Astrocyte (in vitro differentiated cells and primary cell): ENCODE measurements at regions not wholly inside any gene's neighbourhood (a gene's known extent, or its start where the extent isn't known, plus 50 kb on each side); places are given as distances from the start of the nearest gene placed in this dataset.

Experiments used
- DNase-seq: peaks from one replicate; pipeline ENCODE4 v3.0.0-alpha.2; 2010; ENCODE audit warnings: low read depth
- FAIRE-seq: peaks from 2 replicates; lab custom pipeline; 2011; peaks lifted over from hg19 to GRCh38; lab: Jason Lieb, UNC
- H2AFZ ChIP-seq: 2 replicates; pipeline ENCODE4 v1.6.0; 2012; ENCODE audit warnings: low read depth, low read length, inconsistent platforms
- H3K27ac ChIP-seq: 2 replicates; pipeline ENCODE4 v1.5.1; 2011; ENCODE audit warnings: low read depth, low read length, inconsistent platforms
- H3K27me3 ChIP-seq: 2 replicates; pipeline ENCODE4 v1.6.0; 2011; ENCODE audit warnings: low read length, inconsistent platforms; ENCODE audit not compliant: insufficient read depth
- H3K36me3 ChIP-seq: 2 replicates; pipeline ENCODE4 v1.5.1; 2011; ENCODE audit warnings: low read length, inconsistent platforms; ENCODE audit not compliant: insufficient read depth
- H3K4me1 ChIP-seq: 2 replicates; pipeline ENCODE4 v1.5.1; 2011; ENCODE audit warnings: low read length, inconsistent platforms; ENCODE audit not compliant: insufficient read depth
- H3K4me2 ChIP-seq: 2 replicates; pipeline ENCODE4 v1.6.0; 2012; ENCODE audit warnings: low read length, inconsistent platforms
- H3K4me3 ChIP-seq: 2 replicates; pipeline ENCODE4 v1.5.1; 2011; ENCODE audit warnings: low read depth, mild to moderate bottlenecking, low read length, inconsistent platforms; ENCODE audit not compliant: insufficient read depth
- H3K79me2 ChIP-seq: 2 replicates; pipeline ENCODE4 v1.6.0; 2012; ENCODE audit warnings: mild to moderate bottlenecking, low read length, inconsistent platforms; ENCODE audit not compliant: insufficient read depth
- H3K9ac ChIP-seq: 2 replicates; pipeline ENCODE4 v1.6.0; 2012; ENCODE audit warnings: mild to moderate bottlenecking, low read length, inconsistent platforms
- H3K9me3 ChIP-seq: 2 replicates; pipeline ENCODE4 v1.5.1; 2012; ENCODE audit warnings: low read depth, mild to moderate bottlenecking, low read length, inconsistent platforms; ENCODE audit not compliant: insufficient read depth
- H4K20me1 ChIP-seq: 2 replicates; pipeline ENCODE4 v1.6.0; 2012; ENCODE audit warnings: low read length, inconsistent platforms; ENCODE audit not compliant: insufficient read depth
- H3K27ac Mint-ChIP-seq: one replicate; pipeline ENCODE4 v1.8.0; 2021; ENCODE audit warnings: mild to moderate bottlenecking, mixed read lengths; ENCODE audit not compliant: unreplicated experiment
- H3K27me3 Mint-ChIP-seq: one replicate; pipeline ENCODE4 v1.8.0; 2021; ENCODE audit warnings: low read depth, mixed read lengths; ENCODE audit not compliant: unreplicated experiment
- H3K36me3 Mint-ChIP-seq: one replicate; pipeline ENCODE4 v1.8.0; 2021; ENCODE audit warnings: low read depth, mixed read lengths; ENCODE audit not compliant: unreplicated experiment
- H3K4me1 Mint-ChIP-seq: one replicate; pipeline ENCODE4 v1.8.0; 2021; ENCODE audit warnings: low read depth, mixed read lengths; ENCODE audit not compliant: unreplicated experiment
- H3K4me3 Mint-ChIP-seq: one replicate; pipeline ENCODE4 v1.8.0; 2021; ENCODE audit warnings: mild to moderate bottlenecking, moderate library complexity, mixed read lengths; ENCODE audit not compliant: unreplicated experiment
- H3K9me3 Mint-ChIP-seq: one replicate; pipeline ENCODE4 v1.8.0; 2021; ENCODE audit warnings: mild to moderate bottlenecking, mixed read lengths; ENCODE audit not compliant: unreplicated experiment
- CTCF ChIP-seq: IDR thresholded peaks from 2 replicates; pipeline ENCODE4 v1.5.1; 2011; ENCODE audit warnings: low read depth, mild to moderate bottlenecking, inconsistent platforms, low read length, moderate library complexity; ENCODE audit not compliant: insufficient read depth
- EZH2 ChIP-seq: IDR thresholded peaks from 2 replicates; pipeline ENCODE4 v1.6.1; 2012; ENCODE audit warnings: mild to moderate bottlenecking, low read length, inconsistent platforms; ENCODE audit not compliant: insufficient read depth

GRCh38 chr3:68334367-68334986 is 597.9 kb downstream of the TAFA4 start:
- no peaks in the 10 kb centered on the region for H3K79me2 ChIP-seq
- H3K27me3 Mint-ChIP-seq, result no peaks in the 10 kb centered on the region
- no peak for FAIRE-seq
- H3K36me3 Mint-ChIP-seq, result no peaks in the 10 kb centered on the region
- no peak overlapping the region for H3K27ac ChIP-seq
- H3K9me3 ChIP-seq, result no peaks in the 10 kb centered on the region
- H3K4me1 Mint-ChIP-seq, result no peaks in the 10 kb centered on the region
- no peak overlapping the region for H3K27ac Mint-ChIP-seq
- H4K20me1 ChIP-seq, result no peaks in the 10 kb centered on the region
- no peak overlapping the region for H3K4me3 Mint-ChIP-seq
- no peaks in the 10 kb centered on the region for H3K27me3 ChIP-seq
- no peak for TF ChIP-seq EZH2
- TF ChIP-seq CTCF, result no peak
- H3K9ac ChIP-seq, result no peak overlapping the region
- no peaks in the 10 kb centered on the region for H3K4me1 ChIP-seq
- H3K4me2 ChIP-seq, result no peak overlapping the region
- no peak for DNase-seq
- no peaks in the 10 kb centered on the region for H3K9me3 Mint-ChIP-seq
- H2AFZ ChIP-seq, result no peak overlapping the region
- no peak overlapping the region for H3K4me3 ChIP-seq
- H3K36me3 ChIP-seq, result no peaks in the 10 kb centered on the region

- Histone ChIP-seq H4K20me1 (no peaks in the 10 kb centered on the region), H3K9me3 (no peaks in the 10 kb centered on the region), H3K36me3 (no peaks in the 10 kb centered on the region), H3K27ac (no peak overlapping the region), H3K79me2 (no peaks in the 10 kb centered on the region), H3K9ac (no peak overlapping the region), H3K4me3 (no peak overlapping the region), H3K4me1 (no peaks in the 10 kb centered on the region), H3K4me2 (no peak overlapping the region), H3K27me3 (no peaks in the 10 kb centered on the region), H2AFZ (no peak overlapping the region)
- FAIRE-seq (no peak), DNase-seq (no peak)
- Mint-ChIP-seq H3K27ac (no peak overlapping the region), H3K4me1 (no peaks in the 10 kb centered on the region), H3K36me3 (no peaks in the 10 kb centered on the region), H3K27me3 (no peaks in the 10 kb centered on the region), H3K9me3 (no peaks in the 10 kb centered on the region), H3K4me3 (no peak overlapping the region)
- TF ChIP-seq EZH2 (no peak), CTCF (no peak)
These were observed 604.3 kb downstream of the TAFA4 start for GRCh38 chr3:68328049-68328448.

- Mint-ChIP-seq H3K4me1 (no peaks in the 10 kb centered on the region), H3K27me3 (no peaks in the 10 kb centered on the region), H3K4me3 (no peak overlapping the region), H3K9me3 (peaks cover 7% of the 10 kb centered on the region), H3K27ac (no peak overlapping the region), H3K36me3 (no peaks in the 10 kb centered on the region)
- H3K27me3 ChIP-seq, result no peaks in the 10 kb centered on the region
- no peaks in the 10 kb centered on the region for H3K79me2 ChIP-seq
- no peak overlapping the region for H3K9ac ChIP-seq
- no peak overlapping the region for H3K4me2 ChIP-seq
- no peak overlapping the region for H3K4me3 ChIP-seq
- H3K4me1 ChIP-seq, result no peaks in the 10 kb centered on the region
- H4K20me1 ChIP-seq, result no peaks in the 10 kb centered on the region
- H3K27ac ChIP-seq, result no peak overlapping the region
- FAIRE-seq (no peak), DNase-seq (no peak)
- no peaks in the 10 kb centered on the region for H3K9me3 ChIP-seq
- TF ChIP-seq CTCF, result no peak
- TF ChIP-seq EZH2, result no peak
- H3K36me3 ChIP-seq, result no peaks in the 10 kb centered on the region
- no peak overlapping the region for H2AFZ ChIP-seq
These were observed 616.4 kb downstream of the TAFA4 start for GRCh38 chr3:68315964-68316363.
